Esophagus muscularis mucosa (tissue), 4 donors: ENCODE measurements at regions not wholly inside any gene's neighbourhood (a gene's known extent, or its start where the extent isn't known, plus 50 kb on each side); places are given as distances from the start of the nearest gene placed in this dataset.

Source experiments
- DNase-seq: peaks from one replicate; pipeline ENCODE4 v3.0.0-alpha.2; 2017; ENCODE audit errors: extremely low spot score
- H3K27ac ChIP-seq, 4 donors: fragments of 200-600 bp; sonication (generic); replicated peaks in 1 of 4; 1 replicate in 3 of 4; 2 replicates in 1 of 4; pipeline ENCODE4 v1.5.1; 2016 to 2019; ENCODE audit warnings: mild to moderate bottlenecking in 1 of 4
- H3K27me3 ChIP-seq, 4 donors: fragments of 200-600 bp; sonication (generic); one replicate each; pipeline versions ENCODE4 v1.5.1 to v1.6.0; 2016 to 2019
- H3K36me3 ChIP-seq, 4 donors: fragments of 200-600 bp; sonication (generic); one replicate each; pipeline ENCODE4 v1.5.1; 2016 to 2019
- H3K4me1 ChIP-seq, 4 donors: fragments of 200-600 bp; sonication (generic); one replicate each; pipeline ENCODE4 v1.5.1; 2016 to 2019
- H3K4me3 ChIP-seq, 4 donors: fragments of 200-600 bp; sonication (generic); 1 replicate in 2 of 4; 2 replicates in 2 of 4; pipeline ENCODE4 v1.5.1; 2016 to 2019; ENCODE audit warnings: mild to moderate bottlenecking in 4 of 4, moderate library complexity in 1 of 4
- H3K9me3 ChIP-seq, 4 donors: fragments of 200-600 bp; sonication (generic); 1 replicate in 3 of 4; 2 replicates in 1 of 4; pipeline ENCODE4 v1.5.1; 2016 to 2019
- CTCF ChIP-seq, 3 experiments: fragments of 200-600 bp in 2 of 3; fragments of 450-650 bp in 1 of 3; sonication (generic) in 2 of 3; IDR thresholded peaks; one replicate each; pipeline ENCODE4 v1.5.1; 2017 to 2019; ENCODE audit warnings: antibody characterized with exemption in 3 of 3, mild to moderate bottlenecking in 2 of 3, moderate library complexity in 1 of 3
- EP300 ChIP-seq: sonication (generic); formaldehyde crosslinking; IDR thresholded peaks from one replicate; pipeline ENCODE4 v1.6.1; 2017; ENCODE audit warnings: antibody characterized with exemption
- POLR2A ChIP-seq: fragments of 450-650 bp; IDR thresholded peaks from one replicate; pipeline ENCODE4 v1.6.1; 2017; ENCODE audit warnings: antibody characterized with exemption, moderate library complexity, mild to moderate bottlenecking, low read depth
- POLR2AphosphoS5 ChIP-seq, 2 donors: sonication (generic); formaldehyde crosslinking; IDR thresholded peaks; one replicate each; pipeline ENCODE4 v1.6.1; 2017; ENCODE audit warnings: antibody characterized with exemption in 2 of 2
- WGBS: methylation state at CpG from one replicate; pipeline ENCODE4 v1.1.5; 2018; 5-methylcytosine and 5-hydroxymethylcytosine counted together
- intact Hi-C: fragments of 100-400 bp; cut with DNase I; formaldehyde crosslinking; loops from one replicate; pipeline ENCODE4 v1.15.1; 2023

- no peak overlapping the region for H3K4me3 ChIP-seq
- H3K27ac ChIP-seq: no peak overlapping the region
- no peaks in the 10 kb centered on the region for H3K36me3 ChIP-seq
- peaks cover 0 to 32% (median 0%) of the 10 kb centered on the region in 4 donors for H3K27me3 ChIP-seq
- no peak for DNase-seq
- no peaks in the 10 kb centered on the region for H3K4me1 ChIP-seq
- WGBS: 49% methylated on average over 16 of the region's 19 CpGs
- no peak for TF ChIP-seq POLR2AphosphoS5 (IDR thresholded peaks at IDR 0.05)
- TF ChIP-seq CTCF (IDR thresholded peaks at IDR 0.05): no peak
- no peak for TF ChIP-seq EP300
- TF ChIP-seq POLR2A: no peak
- intact Hi-C loops: no loop called here
- H3K9me3 ChIP-seq: no peaks in the 10 kb centered on the region
These were observed 750.6 kb upstream of the SALL3 start for GRCh38 chr18:78228974-78229373.

- H3K4me3 ChIP-seq: no peak overlapping the region
- no peak for TF ChIP-seq EP300
- TF ChIP-seq POLR2AphosphoS5 (IDR thresholded peaks at IDR 0.05): no peak
- 65% methylated on average over 4 of the region's 4 CpGs for WGBS
- no peaks in the 10 kb centered on the region for H3K4me1 ChIP-seq
- H3K27ac ChIP-seq: no peak overlapping the region
- H3K36me3 ChIP-seq: no peaks in the 10 kb centered on the region
- peaks cover 0 to 32% (median 0%) of the 10 kb centered on the region in 4 donors for H3K27me3 ChIP-seq
- DNase-seq: no peak
- no peaks in the 10 kb centered on the region for H3K9me3 ChIP-seq
- intact Hi-C loops: no loop called here
These were observed 748.7 kb upstream of the SALL3 start for GRCh38 chr18:78230911-78231310.

- Histone ChIP-seq H3K4me3 (no peak overlapping the region), H3K9me3 (no peaks in the 10 kb centered on the region), H3K27me3 (peaks cover 0 to 32% (median 0%) of the 10 kb centered on the region in 4 donors), H3K27ac (no peak overlapping the region), H3K36me3 (no peaks in the 10 kb centered on the region), H3K4me1 (no peaks in the 10 kb centered on the region)
- TF ChIP-seq CTCF (IDR thresholded peaks at IDR 0.05) (no peak), POLR2A (no peak), EP300 (no peak), POLR2AphosphoS5 (IDR thresholded peaks at IDR 0.05) (no peak)
- DNase-seq: peak; percentile 75
- intact Hi-C loops: no loop called here
- WGBS: 82% methylated on average over 11 of the region's 11 CpGs
These were observed 747.4 kb upstream of the SALL3 start for GRCh38 chr18:78232196-78232595.

GRCh38 chr18:78237864-78238263 lies 741.8 kb upstream of the SALL3 start:
- WGBS: 93% methylated on average over 12 of the region's 12 CpGs
- Histone ChIP-seq H3K4me1 (peaks cover 0 to 4% (median 0%) of the 10 kb centered on the region in 4 donors), H3K27ac (no peak overlapping the region), H3K9me3 (no peaks in the 10 kb centered on the region), H3K27me3 (peaks cover 0 to 10% (median 0%) of the 10 kb centered on the region in 4 donors), H3K4me3 (no peak overlapping the region), H3K36me3 (no peaks in the 10 kb centered on the region)
- TF ChIP-seq POLR2AphosphoS5 (IDR thresholded peaks at IDR 0.05): no peak
- no peak for TF ChIP-seq POLR2A
- TF ChIP-seq EP300: no peak
- TF ChIP-seq CTCF (IDR thresholded peaks at IDR 0.05): no peak
- intact Hi-C loops: no loop called here
- DNase-seq: peak; percentile 70

GRCh38 chr18:78238404-78239089 lies 741.1 kb upstream of the SALL3 start:
- no peak overlapping the region for H3K4me3 ChIP-seq
- intact Hi-C loops: no loop called here
- peak; percentile 62 for DNase-seq
- H3K4me1 ChIP-seq: peaks cover 0 to 4% (median 0%) of the 10 kb centered on the region in 4 donors
- H3K36me3 ChIP-seq: no peaks in the 10 kb centered on the region
- 91% methylated on average over 46 of the region's 46 CpGs for WGBS
- H3K9me3 ChIP-seq: no peaks in the 10 kb centered on the region
- H3K27me3 ChIP-seq: peaks cover 0 to 7% (median 0%) of the 10 kb centered on the region in 4 donors
- no peak overlapping the region for H3K27ac ChIP-seq
- TF ChIP-seq CTCF (IDR thresholded peaks at IDR 0.05): no peak
- no peak for TF ChIP-seq POLR2AphosphoS5 (IDR thresholded peaks at IDR 0.05)
- TF ChIP-seq POLR2A: no peak
- no peak for TF ChIP-seq EP300
